H1 (cell line): ENCODE measurements at regions not wholly inside any gene's neighbourhood (a gene's known extent, or its start where the extent isn't known, plus 50 kb on each side); places are given as distances from the start of the nearest gene placed in this dataset.

ENCODE experiments used
- CHD1 ChIP-seq: IDR thresholded peaks from 2 replicates; pipeline ENCODE4 v1.6.1; 2012; ENCODE audit warnings: low read depth, low read length, improper control_type of control experiment
- CTCF ChIP-seq, 3 experiments: IDR thresholded peaks; 1 replicate in 2 of 3; 2 replicates in 1 of 3; pipeline versions ENCODE4 v1.5.1 to v1.6.1; 2011; ENCODE audit warnings: low read length in 3 of 3, mild to moderate bottlenecking in 3 of 3, inconsistent platforms in 2 of 3, low read depth in 1 of 3, moderate library complexity in 1 of 3; ENCODE audit not compliant: insufficient read depth in 1 of 3; ENCODE audit errors: control extremely low read depth in 1 of 3
- GABPA ChIP-seq: IDR thresholded peaks from 2 replicates; pipeline ENCODE4 v1.6.1; 2011; ENCODE audit warnings: mild to moderate bottlenecking, low read length, moderate library complexity, borderline replicate concordance; ENCODE audit not compliant: insufficient read depth
- GTF2F1 ChIP-seq: IDR thresholded peaks from 2 replicates; pipeline ENCODE4 v1.6.1; 2012; ENCODE audit warnings: low read depth, low read length, improper control_type of control experiment, borderline replicate concordance
- JUND ChIP-seq: IDR thresholded peaks from 2 replicates; pipeline ENCODE4 v1.6.1; 2011; ENCODE audit warnings: mild to moderate bottlenecking, improper control_type of control experiment, low read length
- POLR2A ChIP-seq, 2 experiments: IDR thresholded peaks; 1 replicate in 1 of 2; 2 replicates in 1 of 2; pipeline ENCODE4 v1.6.1; 2011; ENCODE audit warnings: low read depth in 2 of 2, low read length in 2 of 2, mild to moderate bottlenecking in 2 of 2; ENCODE audit errors: control extremely low read depth in 1 of 2
- POLR2AphosphoS5 ChIP-seq: IDR thresholded peaks from 2 replicates; pipeline ENCODE4 v1.6.1; 2011; ENCODE audit warnings: low read depth, low read length
- RAD21 ChIP-seq, 2 experiments: IDR thresholded peaks in 1 of 2; conservative IDR thresholded peaks in 1 of 2; 2 replicates each; pipeline ENCODE4 v1.6.1; 2011; ENCODE audit warnings: low read depth in 2 of 2, low read length in 2 of 2, improper control_type of control experiment in 1 of 2, inconsistent platforms in 1 of 2, mild to moderate bottlenecking in 1 of 2, moderate library complexity in 1 of 2
- SP1 ChIP-seq: IDR thresholded peaks from 2 replicates; pipeline ENCODE4 v1.6.1; 2011; ENCODE audit warnings: low read depth, low read length
- USF2 ChIP-seq: IDR thresholded peaks from 2 replicates; pipeline ENCODE4 v1.6.1; 2011; ENCODE audit warnings: low read length, improper control_type of control experiment
- TF ChIP-seq, protein P1 (sequence below): IDR thresholded peaks from 2 replicates; pipeline ENCODE4 v1.6.1; 2012; ENCODE audit warnings: inconsistent platforms

GRCh38 chr2:47300081-47300480 lies 69.0 kb upstream of the EPCAM start:
- TF ChIP-seq GABPA = no peak
- TF ChIP-seq POLR2AphosphoS5 = no peak
- no peak for TF ChIP-seq CTCF (IDR thresholded peaks at IDR 0.05; ENCODE audit: control extremely low read depth in 1 of 3, insufficient read depth in 1 of 3, low read depth in 1 of 3, low read length in 3 of 3)
- no peak for TF ChIP-seq RAD21 (IDR thresholded peaks at IDR 0.05 in 1 of 2, conservative IDR thresholded peaks at IDR 0.05 in 1 of 2; ENCODE audit: low read depth in 2 of 2, low read length in 2 of 2)
- no peak for TF ChIP-seq GTF2F1
- TF ChIP-seq, protein P1, sequence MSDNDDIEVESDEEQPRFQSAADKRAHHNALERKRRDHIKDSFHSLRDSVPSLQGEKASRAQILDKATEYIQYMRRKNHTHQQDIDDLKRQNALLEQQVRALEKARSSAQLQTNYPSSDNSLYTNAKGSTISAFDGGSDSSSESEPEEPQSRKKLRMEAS = no peak
- TF ChIP-seq USF2 = no peak
- no peak for TF ChIP-seq SP1
- TF ChIP-seq CHD1 = no peak
- no peak for TF ChIP-seq POLR2A (IDR thresholded peaks at IDR 0.05; ENCODE audit: control extremely low read depth in 1 of 2, low read depth in 2 of 2, low read length in 2 of 2)
- no peak for TF ChIP-seq JUND
